Hepatocyte (in vitro differentiated cells): ENCODE measurements at regions not wholly inside any gene's neighbourhood (a gene's known extent, or its start where the extent isn't known, plus 50 kb on each side); places are given as distances from the start of the nearest gene placed in this dataset.

Source experiments
- DNase-seq: peaks from one replicate; pipeline ENCODE4 v3.0.0-alpha.2; 2016; ENCODE audit warnings: low spot score
- H2AFZ ChIP-seq: fragments of 200-600 bp; sonication (generic); 2 replicates; pipeline ENCODE4 v1.6.0; 2016; ENCODE audit warnings: antibody characterized with exemption, mild to moderate bottlenecking
- H3K27ac ChIP-seq: fragments of 200-600 bp; sonication (generic); 2 replicates; pipeline ENCODE4 v1.5.1; 2016; ENCODE audit warnings: mild to moderate bottlenecking
- H3K27me3 ChIP-seq: fragments of 200-600 bp; sonication (generic); 2 replicates; pipeline ENCODE4 v1.6.1; 2016
- H3K36me3 ChIP-seq: fragments of 200-600 bp; sonication (generic); replicated peaks from 2 replicates; pipeline ENCODE4 v1.5.1; 2016; ENCODE audit warnings: low read depth; ENCODE audit not compliant: insufficient read depth
- H3K4me1 ChIP-seq: fragments of 200-600 bp; sonication (generic); 2 replicates; pipeline ENCODE4 v1.5.1; 2016; ENCODE audit warnings: mild to moderate bottlenecking, moderate library complexity; ENCODE audit not compliant: insufficient read depth
- H3K4me2 ChIP-seq: fragments of 200-600 bp; sonication (generic); 2 replicates; pipeline ENCODE4 v1.6.0; 2016
- H3K4me3 ChIP-seq: fragments of 200-600 bp; sonication (generic); 2 replicates; pipeline ENCODE4 v1.5.1; 2016; ENCODE audit warnings: mild to moderate bottlenecking
- H3K79me2 ChIP-seq: fragments of 200-600 bp; sonication (generic); 2 replicates; pipeline ENCODE4 v1.6.0; 2017; ENCODE audit warnings: mild to moderate bottlenecking
- H3K9me2 ChIP-seq: fragments of 200-600 bp; sonication (generic); replicated peaks from 2 replicates; pipeline ENCODE4 v1.6.0; 2017; ENCODE audit warnings: mild to moderate bottlenecking; ENCODE audit not compliant: insufficient read depth
- H3K9me3 ChIP-seq: fragments of 200-600 bp; sonication (generic); 2 replicates; pipeline ENCODE4 v1.5.1; 2016; ENCODE audit warnings: low read depth, mild to moderate bottlenecking
- H4K20me1 ChIP-seq: fragments of 200-600 bp; sonication (generic); 2 replicates; pipeline ENCODE4 v1.6.0; 2016; ENCODE audit warnings: mild to moderate bottlenecking; ENCODE audit not compliant: insufficient read depth, poor library complexity, severe bottlenecking
- CTCF ChIP-seq: fragments of 200-600 bp; sonication (generic); IDR thresholded peaks from 2 replicates; pipeline ENCODE4 v1.5.1; 2016; ENCODE audit warnings: antibody characterized with exemption, mild to moderate bottlenecking; ENCODE audit not compliant: poor library complexity
- EZH2 ChIP-seq: fragments of 200-600 bp; sonication (generic); IDR thresholded peaks from 2 replicates; pipeline ENCODE4 v1.6.1; 2016; ENCODE audit warnings: antibody characterized with exemption, mild to moderate bottlenecking, borderline replicate concordance
- EZH2phosphoT487 ChIP-seq: fragments of 200-600 bp; sonication (generic); IDR thresholded peaks from one replicate; pipeline ENCODE4 v1.6.1; 2018; ENCODE audit warnings: antibody characterized with exemption, mild to moderate bottlenecking, low read depth, moderate library complexity; ENCODE audit not compliant: unreplicated experiment, severe bottlenecking
- WGBS: methylation state at CpG from one replicate; pipeline ENCODE4 v1.1.6; 2016; ENCODE audit warnings: low lambda C conversion rate; ENCODE audit errors: missing lambda C conversion rate; 5-methylcytosine and 5-hydroxymethylcytosine counted together

GRCh38 chr3:187795207-187795960, 50.1 kb upstream of the BCL6 start:
- no peaks in the 10 kb centered on the region for H4K20me1 ChIP-seq
- no peak overlapping the region for H3K27ac ChIP-seq
- H3K27me3 ChIP-seq, result no peaks in the 10 kb centered on the region
- no peaks in the 10 kb centered on the region for H3K36me3 ChIP-seq
- TF ChIP-seq EZH2, result no peak
- no peak for TF ChIP-seq CTCF
- no peak for TF ChIP-seq EZH2phosphoT487
- H3K4me3 ChIP-seq, result no peak overlapping the region
- H3K79me2 ChIP-seq, result no peaks in the 10 kb centered on the region
- no peaks in the 10 kb centered on the region for H3K9me2 ChIP-seq
- no peaks in the 10 kb centered on the region for H3K4me1 ChIP-seq
- no peak for DNase-seq
- WGBS, result 92% methylated on average over 7 of the region's 7 CpGs
- no peak overlapping the region for H3K4me2 ChIP-seq
- H2AFZ ChIP-seq, result no peak overlapping the region
- no peaks in the 10 kb centered on the region for H3K9me3 ChIP-seq

DNA sequence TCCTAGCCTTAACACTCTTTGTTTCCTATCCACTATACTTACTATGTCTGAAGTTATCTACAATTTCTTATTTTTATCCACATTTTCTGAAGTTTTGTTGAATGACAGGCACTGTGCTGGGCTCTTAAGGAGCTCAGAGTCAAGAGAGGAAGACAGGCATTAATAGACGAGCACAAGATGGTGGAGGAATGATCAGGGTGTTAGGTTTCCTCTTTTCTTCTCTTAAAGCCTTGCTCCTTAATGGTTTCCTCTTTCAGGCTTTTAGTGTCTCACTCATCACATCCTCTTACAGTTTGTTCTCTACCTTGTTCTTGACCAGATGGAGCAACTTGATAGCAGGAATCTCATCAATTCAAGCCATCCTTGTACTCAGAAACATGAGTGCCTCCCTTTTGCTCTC, 52.9 kb upstream of the BCL6 start:
- DNase-seq, result no peak
- no peak overlapping the region for H2AFZ ChIP-seq
- H3K4me3 ChIP-seq, result no peak overlapping the region
- no peak overlapping the region for H3K27ac ChIP-seq
- H3K4me2 ChIP-seq, result no peak overlapping the region
- 81% methylated on average over 1 of the region's 1 CpG for WGBS
- no peaks in the 10 kb centered on the region for H3K9me2 ChIP-seq
- H4K20me1 ChIP-seq, result no peaks in the 10 kb centered on the region
- H3K36me3 ChIP-seq, result no peaks in the 10 kb centered on the region
- TF ChIP-seq CTCF (no peak), EZH2phosphoT487 (no peak), EZH2 (no peak)
- no peaks in the 10 kb centered on the region for H3K9me3 ChIP-seq
- H3K4me1 ChIP-seq, result no peaks in the 10 kb centered on the region
- no peaks in the 10 kb centered on the region for H3K27me3 ChIP-seq
- no peaks in the 10 kb centered on the region for H3K79me2 ChIP-seq

- Histone ChIP-seq H3K9me2 (no peaks in the 10 kb centered on the region), H2AFZ (no peak overlapping the region), H3K4me3 (no peak overlapping the region), H3K4me1 (no peaks in the 10 kb centered on the region), H3K9me3 (no peaks in the 10 kb centered on the region), H3K36me3 (no peaks in the 10 kb centered on the region), H3K27me3 (no peaks in the 10 kb centered on the region), H4K20me1 (no peaks in the 10 kb centered on the region), H3K4me2 (no peak overlapping the region), H3K27ac (peak overlapping the region; percentile 1), H3K79me2 (no peaks in the 10 kb centered on the region)
- TF ChIP-seq EZH2 (no peak), CTCF (no peak), EZH2phosphoT487 (no peak)
- DNase-seq, result no peak
- WGBS, result 87% methylated on average over 15 of the region's 15 CpGs
These were observed 53.6 kb upstream of the BCL6 start for GRCh38 chr3:187798531-187799530.
